ENCODE measurements at regions not wholly inside any gene's neighbourhood (a gene's known extent, or its start where the extent isn't known, plus 50 kb on each side); places are given as distances from the start of the nearest gene placed in this dataset.

- TF ChIP-seq CTCF (IDR thresholded peaks at IDR 0.05; ENCODE audit: low read depth, low read length) (no peak), POLR2A (IDR thresholded peaks at IDR 0.05; ENCODE audit: extremely low read depth, insufficient read length) (no peak)
These were observed 108.3 kb upstream of the MEOX2 start for GRCh38 chr7:15794801-15795200.

Measured in NB4 (cell line).